Large intestine (tissue), 3 donors: ENCODE measurements at regions not wholly inside any gene's neighbourhood (a gene's known extent, or its start where the extent isn't known, plus 50 kb on each side); places are given as distances from the start of the nearest gene placed in this dataset.

ENCODE experiments used
- DNase-seq, 2 donors: peaks; one replicate each; pipeline versions ENCODE4 v3.0.0 to v3.0.0-alpha.2; 2013
- H3K27ac ChIP-seq: one replicate; pipeline ENCODE4 v1.5.1; 2013; ENCODE audit warnings: low read length
- H3K27me3 ChIP-seq: 2 replicates; pipeline ENCODE4 v1.6.1; 2013; ENCODE audit warnings: low read length; ENCODE audit not compliant: control insufficient read depth, insufficient read depth
- H3K36me3 ChIP-seq: 2 replicates; pipeline ENCODE4 v1.6.1; 2013; ENCODE audit warnings: low read length; ENCODE audit not compliant: control insufficient read depth, insufficient read depth
- H3K4me1 ChIP-seq: one replicate; pipeline ENCODE4 v1.6.1; 2013; ENCODE audit warnings: low read length; ENCODE audit not compliant: control insufficient read depth, insufficient read depth
- H3K4me3 ChIP-seq: one replicate; pipeline ENCODE4 v1.5.1; 2013; ENCODE audit warnings: low read length
- H3K9me3 ChIP-seq: one replicate; pipeline ENCODE4 v1.6.1; 2013; ENCODE audit warnings: mild to moderate bottlenecking, low read depth, low read length, moderate library complexity; ENCODE audit not compliant: control insufficient read depth
- WGBS: methylation state at CpG from one replicate; pipeline ENCODE4 v1.1.5; 2013; ENCODE audit warnings: low lambda C conversion rate; ENCODE audit not compliant: insufficient coverage; 5-methylcytosine and 5-hydroxymethylcytosine counted together

GRCh38 chr2:186276909-186277308, 209.2 kb upstream of the ZC3H15 start:
- no peak overlapping the region for H3K4me3 ChIP-seq
- H3K36me3 ChIP-seq = no peaks in the 10 kb centered on the region
- H3K27ac ChIP-seq = no peak overlapping the region
- no peaks in the 10 kb centered on the region for H3K4me1 ChIP-seq
- no peaks in the 10 kb centered on the region for H3K27me3 ChIP-seq
- H3K9me3 ChIP-seq = peaks cover 4% of the 10 kb centered on the region
- DNase-seq = no peak
- 86% methylated on average over 2 of the region's 2 CpGs for WGBS

GRCh38 chr2:186281726-186282125, 204.3 kb upstream of the ZC3H15 start:
- H3K9me3 ChIP-seq = no peaks in the 10 kb centered on the region
- no CpG with 5 or more reads among the region's 2 CpGs for WGBS
- DNase-seq = no peak
- no peak overlapping the region for H3K27ac ChIP-seq
- no peaks in the 10 kb centered on the region for H3K36me3 ChIP-seq
- H3K27me3 ChIP-seq = no peaks in the 10 kb centered on the region
- H3K4me1 ChIP-seq = no peaks in the 10 kb centered on the region
- H3K4me3 ChIP-seq = no peak overlapping the region

- Histone ChIP-seq H3K9me3 (no peaks in the 10 kb centered on the region), H3K4me3 (no peak overlapping the region), H3K27me3 (no peaks in the 10 kb centered on the region), H3K27ac (no peak overlapping the region), H3K36me3 (no peaks in the 10 kb centered on the region), H3K4me1 (no peaks in the 10 kb centered on the region)
- DNase-seq = no peak
- 100% methylated on average over 1 of the region's 3 CpGs for WGBS
These were observed 191.7 kb upstream of the ZC3H15 start for GRCh38 chr2:186294248-186294888.

- Histone ChIP-seq H3K4me1 (no peaks in the 10 kb centered on the region), H3K4me3 (no peak overlapping the region), H3K9me3 (no peaks in the 10 kb centered on the region), H3K36me3 (no peaks in the 10 kb centered on the region), H3K27ac (no peak overlapping the region), H3K27me3 (no peaks in the 10 kb centered on the region)
- WGBS = no CpG with 5 or more reads among the region's 1 CpG
- no peak for DNase-seq
These were observed 186.4 kb upstream of the ZC3H15 start for GRCh38 chr2:186299610-186300009.

GRCh38 chr2:186302263-186302662, 183.8 kb upstream of the ZC3H15 start:
- H3K27ac ChIP-seq = no peak overlapping the region
- no peaks in the 10 kb centered on the region for H3K36me3 ChIP-seq
- DNase-seq = no peak
- H3K9me3 ChIP-seq = no peaks in the 10 kb centered on the region
- WGBS = 86% methylated on average over 3 of the region's 7 CpGs
- no peaks in the 10 kb centered on the region for H3K27me3 ChIP-seq
- H3K4me1 ChIP-seq = peaks cover 8% of the 10 kb centered on the region
- no peak overlapping the region for H3K4me3 ChIP-seq

GRCh38 chr2:186303091-186303490, 183.0 kb upstream of the ZC3H15 start:
- WGBS = 83% methylated on average over 1 of the region's 2 CpGs
- H3K4me1 ChIP-seq = peaks cover 16% of the 10 kb centered on the region

GRCh38 chr2:186304064-186304463, 182.0 kb upstream of the ZC3H15 start:
- H3K36me3 ChIP-seq = no peaks in the 10 kb centered on the region

More at GRCh38 chr2:186303091-186303490, 183.0 kb upstream of the ZC3H15 start:
- H3K4me3 ChIP-seq = no peak overlapping the region
- H3K9me3 ChIP-seq = no peaks in the 10 kb centered on the region
- no peaks in the 10 kb centered on the region for H3K27me3 ChIP-seq
- H3K27ac ChIP-seq = no peak overlapping the region
- no peak for DNase-seq
- no peaks in the 10 kb centered on the region for H3K36me3 ChIP-seq

GRCh38 chr2:186306754-186307153, 179.3 kb upstream of the ZC3H15 start:
- no peaks in the 10 kb centered on the region for H3K9me3 ChIP-seq
- H3K27me3 ChIP-seq = no peaks in the 10 kb centered on the region
- DNase-seq = no peak
- peak overlapping the region; percentile 77 for H3K27ac ChIP-seq
- peaks cover 17% of the 10 kb centered on the region for H3K4me1 ChIP-seq
- no peaks in the 10 kb centered on the region for H3K36me3 ChIP-seq
- no peak overlapping the region for H3K4me3 ChIP-seq

More at GRCh38 chr2:186304064-186304463, 182.0 kb upstream of the ZC3H15 start:
- peaks cover 17% of the 10 kb centered on the region for H3K4me1 ChIP-seq
- no peaks in the 10 kb centered on the region for H3K9me3 ChIP-seq
- no peak overlapping the region for H3K4me3 ChIP-seq
- no peak overlapping the region for H3K27ac ChIP-seq
- no peaks in the 10 kb centered on the region for H3K27me3 ChIP-seq
- DNase-seq = peak; percentile 4 to 48

- no peak for DNase-seq
- peaks cover 8% of the 10 kb centered on the region for H3K9me3 ChIP-seq
- H3K27me3 ChIP-seq = no peaks in the 10 kb centered on the region
- H3K36me3 ChIP-seq = no peaks in the 10 kb centered on the region
- H3K4me3 ChIP-seq = no peak overlapping the region
- H3K4me1 ChIP-seq = peaks cover 17% of the 10 kb centered on the region
- H3K27ac ChIP-seq = peak overlapping the region; percentile 77
These were observed 178.2 kb upstream of the ZC3H15 start for GRCh38 chr2:186307871-186308270.

- H3K4me1 ChIP-seq = peaks cover 17% of the 10 kb centered on the region
- WGBS = no CpG with 5 or more reads among the region's 1 CpG
- H3K4me3 ChIP-seq = no peak overlapping the region
- H3K9me3 ChIP-seq = peaks cover 11% of the 10 kb centered on the region
- H3K27me3 ChIP-seq = no peaks in the 10 kb centered on the region
- H3K36me3 ChIP-seq = no peaks in the 10 kb centered on the region
- peak; percentile 76 to 85 for DNase-seq
- peak overlapping the region; percentile 77 for H3K27ac ChIP-seq
These were observed 177.7 kb upstream of the ZC3H15 start for GRCh38 chr2:186308347-186308746.

- Histone ChIP-seq H3K27ac (peak overlapping the region; percentile 11), H3K4me1 (peaks cover 17% of the 10 kb centered on the region), H3K27me3 (no peaks in the 10 kb centered on the region), H3K9me3 (peaks cover 11% of the 10 kb centered on the region), H3K4me3 (no peak overlapping the region), H3K36me3 (no peaks in the 10 kb centered on the region)
- WGBS = no CpG with 5 or more reads among the region's 2 CpGs
- DNase-seq = no peak
These were observed 176.2 kb upstream of the ZC3H15 start for GRCh38 chr2:186309901-186310300.
